ENCODE measurements at regions not wholly inside any gene's neighbourhood (a gene's known extent, or its start where the extent isn't known, plus 50 kb on each side); places are given as distances from the start of the nearest gene placed in this dataset.

GRCh38 chr2:118190474-118190873 lies 102.2 kb downstream of the INSIG2 start:
- TF ChIP-seq CTCF (IDR thresholded peaks at IDR 0.05) (no peak), EZH2phosphoT487 (IDR thresholded peaks at IDR 0.05) (no peak), EZH2 (IDR thresholded peaks at IDR 0.05) (no peak)

Measured in neural progenitor cell (in vitro differentiated cells).